Esophagus squamous epithelium (tissue), 4 donors: ENCODE measurements at regions not wholly inside any gene's neighbourhood (a gene's known extent, or its start where the extent isn't known, plus 50 kb on each side); places are given as distances from the start of the nearest gene placed in this dataset.

ENCODE experiments used
- POLR2A ChIP-seq, 4 donors: fragments of 450-650 bp; IDR thresholded peaks; one replicate each; pipeline ENCODE4 v1.6.1; 2017; ENCODE audit warnings: antibody characterized with exemption in 4 of 4, mild to moderate bottlenecking in 4 of 4, moderate library complexity in 3 of 4
- TF ChIP-seq, protein P1 (sequence below), 6 experiments: fragments of 450-650 bp in 4 of 6; fragments of 200-600 bp in 2 of 6; sonication (generic) in 2 of 6; IDR thresholded peaks; one replicate each; pipeline ENCODE4 v1.5.1; 2016 to 2019; ENCODE audit warnings: antibody characterized with exemption in 6 of 6, mild to moderate bottlenecking in 4 of 6, moderate library complexity in 4 of 6

DNA sequence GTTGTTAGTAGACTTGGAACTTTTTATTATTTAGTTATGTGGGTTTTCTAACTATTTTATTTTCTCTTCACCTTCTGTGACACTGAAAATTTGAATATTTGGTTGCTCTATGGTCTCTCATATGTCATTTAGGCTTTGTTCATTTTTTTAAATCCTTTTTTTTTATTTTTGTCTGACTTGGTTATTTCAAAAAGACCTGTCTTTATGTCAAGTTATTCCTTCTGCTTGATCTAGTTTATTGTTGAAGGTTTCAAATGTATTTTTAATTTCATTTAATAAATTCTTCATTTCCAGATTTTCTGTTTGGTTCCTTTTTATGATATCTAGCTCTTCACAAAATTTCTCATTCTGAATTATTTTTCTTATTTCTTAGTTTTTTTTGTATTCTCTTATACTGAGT, 160.6 kb upstream of the ATP5MC3 start:
- TF ChIP-seq, protein P1, sequence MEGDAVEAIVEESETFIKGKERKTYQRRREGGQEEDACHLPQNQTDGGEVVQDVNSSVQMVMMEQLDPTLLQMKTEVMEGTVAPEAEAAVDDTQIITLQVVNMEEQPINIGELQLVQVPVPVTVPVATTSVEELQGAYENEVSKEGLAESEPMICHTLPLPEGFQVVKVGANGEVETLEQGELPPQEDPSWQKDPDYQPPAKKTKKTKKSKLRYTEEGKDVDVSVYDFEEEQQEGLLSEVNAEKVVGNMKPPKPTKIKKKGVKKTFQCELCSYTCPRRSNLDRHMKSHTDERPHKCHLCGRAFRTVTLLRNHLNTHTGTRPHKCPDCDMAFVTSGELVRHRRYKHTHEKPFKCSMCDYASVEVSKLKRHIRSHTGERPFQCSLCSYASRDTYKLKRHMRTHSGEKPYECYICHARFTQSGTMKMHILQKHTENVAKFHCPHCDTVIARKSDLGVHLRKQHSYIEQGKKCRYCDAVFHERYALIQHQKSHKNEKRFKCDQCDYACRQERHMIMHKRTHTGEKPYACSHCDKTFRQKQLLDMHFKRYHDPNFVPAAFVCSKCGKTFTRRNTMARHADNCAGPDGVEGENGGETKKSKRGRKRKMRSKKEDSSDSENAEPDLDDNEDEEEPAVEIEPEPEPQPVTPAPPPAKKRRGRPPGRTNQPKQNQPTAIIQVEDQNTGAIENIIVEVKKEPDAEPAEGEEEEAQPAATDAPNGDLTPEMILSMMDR (IDR thresholded peaks at IDR 0.05) = no peak
- TF ChIP-seq POLR2A (IDR thresholded peaks at IDR 0.05) = no peak
